SK-N-SH treated with all-trans-retinoic acid at 6 μM for 48 hours (cell line): ENCODE measurements at regions not wholly inside any gene's neighbourhood (a gene's known extent, or its start where the extent isn't known, plus 50 kb on each side); places are given as distances from the start of the nearest gene placed in this dataset.

Experiments used
- ATAC-seq: fragments of 200-7000 bp; cut with Tn5 transposase; 3 replicates; pipeline ENCODE4 v1.9.1; 2020; ENCODE audit warnings: mild to moderate bottlenecking, moderate library complexity
- ARNTL ChIP-seq: fragments of 450-650 bp; formaldehyde crosslinking; IDR thresholded peaks from 2 replicates; pipeline ENCODE4 v1.5.0; 2020; ENCODE audit warnings: low read depth, mild to moderate bottlenecking, moderate library complexity, borderline replicate concordance
- BACH2 ChIP-seq: fragments of 250-450 bp; sonication (Bioruptor Pico); IDR thresholded peaks from 2 replicates; pipeline ENCODE4 v1.9.0; 2021; ENCODE audit warnings: mild to moderate bottlenecking, borderline replicate concordance
- CSDC2 ChIP-seq: fragments of 250-450 bp; sonication (Bioruptor Pico); IDR thresholded peaks from 2 replicates; pipeline ENCODE4 v1.5.0; 2020; ENCODE audit warnings: mild to moderate bottlenecking, moderate library complexity
- ESRRG ChIP-seq: fragments of 250-450 bp; sonication (Bioruptor Pico); IDR thresholded peaks from 2 replicates; pipeline ENCODE4 v1.6.1; 2021; ENCODE audit warnings: mild to moderate bottlenecking
- ISL1 ChIP-seq: fragments of 250-450 bp; sonication (Bioruptor Pico); IDR thresholded peaks from 2 replicates; pipeline ENCODE4 v2.1.2; 2022; ENCODE audit warnings: mild to moderate bottlenecking, moderate library complexity
- OSR1 ChIP-seq: fragments of 250-450 bp; sonication (Bioruptor Pico); IDR thresholded peaks from 2 replicates; pipeline ENCODE4 v1.8.0; 2022; ENCODE audit warnings: moderate library complexity, mild to moderate bottlenecking, inconsistent platforms
- PPARA ChIP-seq: fragments of 250-450 bp; sonication (Bioruptor Pico); IDR thresholded peaks from 2 replicates; pipeline ENCODE4 v1.5.0; 2020; ENCODE audit warnings: mild to moderate bottlenecking, borderline replicate concordance
- RARB ChIP-seq: fragments of 250-450 bp; sonication (Bioruptor Pico); IDR thresholded peaks from 2 replicates; pipeline ENCODE4 v1.8.0; 2021; ENCODE audit warnings: mild to moderate bottlenecking, moderate library complexity
- SNAI2 ChIP-seq: fragments of 250-450 bp; sonication (Bioruptor Pico); IDR thresholded peaks from 2 replicates; pipeline ENCODE4 v1.5.0; 2020; ENCODE audit warnings: mild to moderate bottlenecking, moderate library complexity
- TCF4 ChIP-seq: fragments of 250-450 bp; sonication (Bioruptor Pico); IDR thresholded peaks from 2 replicates; pipeline ENCODE4 v1.8.0; 2021; ENCODE audit warnings: mild to moderate bottlenecking, moderate library complexity, borderline replicate concordance
- TOX ChIP-seq: fragments of 250-450 bp; sonication (Bioruptor Pico); IDR thresholded peaks from 2 replicates; pipeline ENCODE4 v1.8.0; 2021; ENCODE audit warnings: mild to moderate bottlenecking, moderate library complexity, borderline replicate concordance
- ZC3H10 ChIP-seq: fragments of 250-450 bp; sonication (Bioruptor Pico); IDR thresholded peaks from 2 replicates; pipeline ENCODE4 v1.5.1; 2021; ENCODE audit warnings: mild to moderate bottlenecking, moderate library complexity
- ZFP3 ChIP-seq: fragments of 250-450 bp; sonication (Bioruptor Pico); IDR thresholded peaks from 2 replicates; pipeline ENCODE4 v1.5.0; 2020; ENCODE audit warnings: mild to moderate bottlenecking, moderate library complexity
- ZFP30 ChIP-seq: fragments of 450-650 bp; formaldehyde crosslinking; IDR thresholded peaks from 2 replicates; pipeline ENCODE4 v1.5.0; 2022; ENCODE audit warnings: mild to moderate bottlenecking, moderate library complexity
- ZNF565 ChIP-seq: fragments of 450-650 bp; formaldehyde crosslinking; conservative IDR thresholded peaks from 2 replicates; pipeline ENCODE4 v1.5.0; 2020; ENCODE audit warnings: low read depth, mild to moderate bottlenecking, moderate library complexity
- ZNF8 ChIP-seq: fragments of 450-650 bp; formaldehyde crosslinking; IDR thresholded peaks from 2 replicates; pipeline ENCODE4 v1.5.0; 2020; ENCODE audit warnings: mild to moderate bottlenecking, moderate library complexity
- TF ChIP-seq, protein P1 (sequence below): fragments of 250-450 bp; sonication (Bioruptor Pico); IDR thresholded peaks from 2 replicates; pipeline ENCODE4 v1.8.0; 2020; ENCODE audit warnings: mild to moderate bottlenecking, moderate library complexity, borderline replicate concordance
- TF ChIP-seq, protein P2 (sequence below): fragments of 250-450 bp; sonication (Bioruptor Pico); IDR thresholded peaks from 2 replicates; pipeline ENCODE4 v1.8.0; 2021; ENCODE audit warnings: low read depth, mild to moderate bottlenecking, moderate library complexity, borderline replicate concordance
- TF ChIP-seq, protein P3 (sequence below): fragments of 250-450 bp; sonication (Bioruptor Pico); IDR thresholded peaks from 2 replicates; pipeline ENCODE4 v1.5.1; 2021; ENCODE audit warnings: mild to moderate bottlenecking, moderate library complexity
- TF ChIP-seq, protein P4 (sequence below): fragments of 250-450 bp; sonication (Bioruptor Pico); IDR thresholded peaks from 2 replicates; pipeline ENCODE4 v1.5.0; 2020; ENCODE audit warnings: mild to moderate bottlenecking, moderate library complexity

DNA sequence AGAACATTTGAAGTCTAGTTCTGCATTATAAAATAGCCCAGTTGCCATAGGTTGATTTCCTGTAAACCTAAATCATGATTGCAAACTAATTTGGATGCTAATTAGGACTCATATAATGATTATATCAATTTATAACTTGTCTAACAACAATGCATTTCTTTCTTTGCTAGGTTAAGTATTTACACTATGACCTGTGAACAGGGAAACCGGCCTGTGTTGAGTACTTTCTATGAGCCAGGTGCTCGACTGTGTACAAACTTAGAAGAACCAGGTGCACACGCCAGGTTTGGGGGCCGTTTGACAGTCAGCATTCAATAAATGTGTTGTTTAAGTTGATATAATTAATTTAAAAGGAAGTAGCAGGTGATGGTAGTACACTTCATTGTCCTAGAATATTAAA lies 203.1 kb downstream of the TM9SF2 start:
- ATAC-seq, result no peak
- TF ChIP-seq TCF4 (CRISPR knock-in tag), result no peak
- TF ChIP-seq ESRRG (CRISPR knock-in tag), result no peak
- TF ChIP-seq, protein P1, sequence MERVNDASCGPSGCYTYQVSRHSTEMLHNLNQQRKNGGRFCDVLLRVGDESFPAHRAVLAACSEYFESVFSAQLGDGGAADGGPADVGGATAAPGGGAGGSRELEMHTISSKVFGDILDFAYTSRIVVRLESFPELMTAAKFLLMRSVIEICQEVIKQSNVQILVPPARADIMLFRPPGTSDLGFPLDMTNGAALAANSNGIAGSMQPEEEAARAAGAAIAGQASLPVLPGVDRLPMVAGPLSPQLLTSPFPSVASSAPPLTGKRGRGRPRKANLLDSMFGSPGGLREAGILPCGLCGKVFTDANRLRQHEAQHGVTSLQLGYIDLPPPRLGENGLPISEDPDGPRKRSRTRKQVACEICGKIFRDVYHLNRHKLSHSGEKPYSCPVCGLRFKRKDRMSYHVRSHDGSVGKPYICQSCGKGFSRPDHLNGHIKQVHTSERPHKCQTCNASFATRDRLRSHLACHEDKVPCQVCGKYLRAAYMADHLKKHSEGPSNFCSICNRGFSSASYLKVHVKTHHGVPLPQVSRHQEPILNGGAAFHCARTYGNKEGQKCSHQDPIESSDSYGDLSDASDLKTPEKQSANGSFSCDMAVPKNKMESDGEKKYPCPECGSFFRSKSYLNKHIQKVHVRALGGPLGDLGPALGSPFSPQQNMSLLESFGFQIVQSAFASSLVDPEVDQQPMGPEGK (CRISPR knock-in tag), result no peak
- TF ChIP-seq CSDC2 (CRISPR knock-in tag), result no peak
- TF ChIP-seq ZFP30 (CRISPR knock-in tag), result no peak
- TF ChIP-seq, protein P2, sequence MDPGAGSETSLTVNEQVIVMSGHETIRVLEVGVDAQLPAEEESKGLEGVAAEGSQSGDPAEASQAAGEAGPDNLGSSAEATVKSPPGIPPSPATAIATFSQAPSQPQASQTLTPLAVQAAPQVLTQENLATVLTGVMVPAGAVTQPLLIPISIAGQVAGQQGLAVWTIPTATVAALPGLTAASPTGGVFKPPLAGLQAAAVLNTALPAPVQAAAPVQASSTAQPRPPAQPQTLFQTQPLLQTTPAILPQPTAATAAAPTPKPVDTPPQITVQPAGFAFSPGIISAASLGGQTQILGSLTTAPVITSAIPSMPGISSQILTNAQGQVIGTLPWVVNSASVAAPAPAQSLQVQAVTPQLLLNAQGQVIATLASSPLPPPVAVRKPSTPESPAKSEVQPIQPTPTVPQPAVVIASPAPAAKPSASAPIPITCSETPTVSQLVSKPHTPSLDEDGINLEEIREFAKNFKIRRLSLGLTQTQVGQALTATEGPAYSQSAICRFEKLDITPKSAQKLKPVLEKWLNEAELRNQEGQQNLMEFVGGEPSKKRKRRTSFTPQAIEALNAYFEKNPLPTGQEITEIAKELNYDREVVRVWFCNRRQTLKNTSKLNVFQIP (CRISPR knock-in tag), result no peak

DNA sequence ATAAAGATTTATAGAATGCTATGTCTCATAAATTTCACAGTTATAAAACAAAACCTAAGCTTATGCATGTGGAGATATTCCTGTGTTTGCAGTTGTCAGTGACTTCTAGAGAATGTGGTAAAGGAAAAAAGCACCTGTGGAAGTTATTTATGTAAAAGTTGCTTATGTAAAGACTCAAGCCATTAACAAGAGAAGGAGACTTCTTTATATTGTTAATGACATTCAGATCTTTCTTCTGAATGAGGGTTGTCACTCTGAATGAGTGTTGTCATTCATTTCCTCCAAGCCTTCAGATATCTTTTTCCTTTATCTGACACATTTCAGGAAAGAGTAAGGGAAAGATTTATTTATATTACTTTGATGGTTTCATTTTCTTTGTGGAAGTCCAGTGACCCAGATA lies 202.6 kb downstream of the TM9SF2 start:
- TF ChIP-seq ISL1 (no peak), ZNF8 (CRISPR knock-in tag) (no peak), RARB (CRISPR knock-in tag) (no peak), SNAI2 (CRISPR knock-in tag) (no peak)
- TF ChIP-seq, all 23 proteins: peak for 0
- ATAC-seq, result no peak

DNA sequence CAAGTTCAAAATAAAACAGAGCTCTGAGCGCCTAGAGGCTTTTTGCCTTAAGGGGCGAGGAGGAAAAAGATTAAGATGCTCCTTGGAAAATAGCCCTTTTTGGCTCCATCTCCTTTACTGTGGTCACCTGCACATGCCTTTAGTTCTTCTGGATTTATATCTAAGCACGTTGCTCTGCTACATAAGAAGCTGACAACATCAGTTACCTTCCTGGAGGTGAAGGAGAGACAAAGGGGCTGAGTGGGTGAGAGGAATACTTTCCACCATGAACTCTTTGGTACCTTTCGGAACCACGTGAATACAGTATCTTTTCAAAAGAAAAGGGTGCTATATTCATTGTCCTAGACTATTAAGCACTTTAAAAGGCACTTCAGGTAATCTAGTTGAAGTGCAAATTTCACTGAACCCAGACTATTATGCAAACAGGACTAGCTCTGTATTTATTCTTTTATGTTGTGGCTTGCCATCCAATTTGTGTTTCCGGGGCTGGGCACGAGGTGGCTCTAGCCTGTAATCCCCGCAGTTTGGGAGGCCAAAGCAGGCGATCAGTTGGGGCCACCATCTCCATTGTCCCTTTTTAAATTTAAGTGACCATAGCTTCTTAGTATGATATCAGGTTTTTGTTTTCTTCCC lies 201.5 kb downstream of the TM9SF2 start:
- ATAC-seq, result no peak
- no peak for TF ChIP-seq BACH2 (CRISPR knock-in tag)
- no peak for TF ChIP-seq ZFP30 (CRISPR knock-in tag)
- TF ChIP-seq ZC3H10, result no peak
- TF ChIP-seq, protein P2 (CRISPR knock-in tag), result no peak
- no peak for TF ChIP-seq CSDC2 (CRISPR knock-in tag)
- TF ChIP-seq, protein P3, sequence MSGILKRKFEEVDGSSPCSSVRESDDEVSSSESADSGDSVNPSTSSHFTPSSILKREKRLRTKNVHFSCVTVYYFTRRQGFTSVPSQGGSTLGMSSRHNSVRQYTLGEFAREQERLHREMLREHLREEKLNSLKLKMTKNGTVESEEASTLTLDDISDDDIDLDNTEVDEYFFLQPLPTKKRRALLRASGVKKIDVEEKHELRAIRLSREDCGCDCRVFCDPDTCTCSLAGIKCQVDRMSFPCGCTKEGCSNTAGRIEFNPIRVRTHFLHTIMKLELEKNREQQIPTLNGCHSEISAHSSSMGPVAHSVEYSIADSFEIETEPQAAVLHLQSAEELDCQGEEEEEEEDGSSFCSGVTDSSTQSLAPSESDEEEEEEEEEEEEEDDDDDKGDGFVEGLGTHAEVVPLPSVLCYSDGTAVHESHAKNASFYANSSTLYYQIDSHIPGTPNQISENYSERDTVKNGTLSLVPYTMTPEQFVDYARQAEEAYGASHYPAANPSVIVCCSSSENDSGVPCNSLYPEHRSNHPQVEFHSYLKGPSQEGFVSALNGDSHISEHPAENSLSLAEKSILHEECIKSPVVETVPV (CRISPR knock-in tag), result no peak
- TF ChIP-seq ISL1, result no peak
- TF ChIP-seq TOX, result no peak
- no peak for TF ChIP-seq RARB (CRISPR knock-in tag)
- TF ChIP-seq, protein P4, sequence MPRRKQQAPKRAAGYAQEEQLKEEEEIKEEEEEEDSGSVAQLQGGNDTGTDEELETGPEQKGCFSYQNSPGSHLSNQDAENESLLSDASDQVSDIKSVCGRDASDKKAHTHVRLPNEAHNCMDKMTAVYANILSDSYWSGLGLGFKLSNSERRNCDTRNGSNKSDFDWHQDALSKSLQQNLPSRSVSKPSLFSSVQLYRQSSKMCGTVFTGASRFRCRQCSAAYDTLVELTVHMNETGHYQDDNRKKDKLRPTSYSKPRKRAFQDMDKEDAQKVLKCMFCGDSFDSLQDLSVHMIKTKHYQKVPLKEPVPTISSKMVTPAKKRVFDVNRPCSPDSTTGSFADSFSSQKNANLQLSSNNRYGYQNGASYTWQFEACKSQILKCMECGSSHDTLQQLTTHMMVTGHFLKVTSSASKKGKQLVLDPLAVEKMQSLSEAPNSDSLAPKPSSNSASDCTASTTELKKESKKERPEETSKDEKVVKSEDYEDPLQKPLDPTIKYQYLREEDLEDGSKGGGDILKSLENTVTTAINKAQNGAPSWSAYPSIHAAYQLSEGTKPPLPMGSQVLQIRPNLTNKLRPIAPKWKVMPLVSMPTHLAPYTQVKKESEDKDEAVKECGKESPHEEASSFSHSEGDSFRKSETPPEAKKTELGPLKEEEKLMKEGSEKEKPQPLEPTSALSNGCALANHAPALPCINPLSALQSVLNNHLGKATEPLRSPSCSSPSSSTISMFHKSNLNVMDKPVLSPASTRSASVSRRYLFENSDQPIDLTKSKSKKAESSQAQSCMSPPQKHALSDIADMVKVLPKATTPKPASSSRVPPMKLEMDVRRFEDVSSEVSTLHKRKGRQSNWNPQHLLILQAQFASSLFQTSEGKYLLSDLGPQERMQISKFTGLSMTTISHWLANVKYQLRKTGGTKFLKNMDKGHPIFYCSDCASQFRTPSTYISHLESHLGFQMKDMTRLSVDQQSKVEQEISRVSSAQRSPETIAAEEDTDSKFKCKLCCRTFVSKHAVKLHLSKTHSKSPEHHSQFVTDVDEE (CRISPR knock-in tag), result no peak
- TF ChIP-seq ZNF8 (CRISPR knock-in tag), result no peak
- TF ChIP-seq ZFP3, result no peak
- TF ChIP-seq ARNTL (CRISPR knock-in tag), result no peak
- no peak for TF ChIP-seq SNAI2 (CRISPR knock-in tag)
- TF ChIP-seq, protein P1 (CRISPR knock-in tag), result no peak
- TF ChIP-seq OSR1 (CRISPR knock-in tag), result no peak
- TF ChIP-seq PPARA, result no peak
- no peak for TF ChIP-seq ZNF565 (CRISPR knock-in tag)
